H1 (cell line): ENCODE measurements at regions not wholly inside any gene's neighbourhood (a gene's known extent, or its start where the extent isn't known, plus 50 kb on each side); places are given as distances from the start of the nearest gene placed in this dataset.
A peak's percentile ranks its signal among the peaks of the same experiment; 100 is the strongest.

Experiments
- CTCF ChIA-PET: fragments of 300-600 bp; sonication (Branson Sonifier 250); formaldehyde crosslinking; loops from one replicate; lab custom pipeline; 2021; ENCODE audit not compliant: partially characterized antibody; lab: Charles Lee
- POLR2A ChIA-PET: fragments of 300-600 bp; sonication (Branson Sonifier 250); formaldehyde crosslinking; loops from one replicate; lab custom pipeline; 2021; ENCODE audit warnings: inconsistent platforms; ENCODE audit not compliant: partially characterized antibody; lab: Charles Lee
- DNase-seq, 2 experiments: peaks; one replicate each; pipeline versions ENCODE4 v3.0.0 to v3.0.0-alpha.2; 2010 to 2022; ENCODE audit warnings: low spot score in 2 of 2, low read depth in 1 of 2, mixed read lengths in 1 of 2
- FAIRE-seq: peaks from 2 replicates; lab custom pipeline; 2011; peaks lifted over from hg19 to GRCh38; lab: Jason Lieb, UNC
- H2AFZ ChIP-seq: 2 replicates; pipeline ENCODE4 v1.8.1; 2012; ENCODE audit warnings: low read length, inconsistent platforms
- H2AK5ac ChIP-seq: 2 replicates; pipeline ENCODE4 v1.6.1; 2013; ENCODE audit warnings: low read depth, low read length
- H2BK120ac ChIP-seq: replicated peaks from 2 replicates; pipeline ENCODE3; 2013; ENCODE audit warnings: low read depth, low read length, inconsistent platforms
- H2BK12ac ChIP-seq: 2 replicates; pipeline ENCODE4 v1.6.1; 2013; ENCODE audit warnings: low read depth, low read length
- H2BK15ac ChIP-seq: 2 replicates; pipeline ENCODE4 v1.6.1; 2013; ENCODE audit warnings: low read length
- H2BK20ac ChIP-seq: 2 replicates; pipeline ENCODE4 v1.6.1; 2013; ENCODE audit warnings: low read length
- H2BK5ac ChIP-seq: 2 replicates; pipeline ENCODE4 v1.6.1; 2013; ENCODE audit warnings: low read depth, low read length
- H3K14ac ChIP-seq: 2 replicates; pipeline ENCODE4 v1.6.1; 2013; ENCODE audit warnings: inconsistent platforms; ENCODE audit not compliant: insufficient read length
- H3K18ac ChIP-seq: 2 replicates; pipeline ENCODE4 v1.6.1; 2013; ENCODE audit warnings: low read length; ENCODE audit errors: extremely low read depth
- H3K23ac ChIP-seq: 2 replicates; pipeline ENCODE4 v1.6.1; 2013; ENCODE audit warnings: inconsistent platforms; ENCODE audit not compliant: insufficient read length
- H3K23me2 ChIP-seq: 2 replicates; pipeline ENCODE4 v1.6.1; 2013; ENCODE audit warnings: low read depth, low read length
- H3K27ac ChIP-seq: 2 replicates; pipeline ENCODE4 v1.6.1; 2011; ENCODE audit warnings: low read depth, low read length, inconsistent platforms
- H3K27me3 ChIP-seq, 4 experiments: replicated peaks in 1 of 4; 1 replicate in 1 of 4; 2 replicates in 3 of 4; pipeline versions ENCODE4 v1.6.1 to v1.8.1; 2011 to 2013; ENCODE audit warnings: low read length in 3 of 4, mild to moderate bottlenecking in 3 of 4, inconsistent platforms in 2 of 4, mixed read lengths in 2 of 4, moderate library complexity in 1 of 4; ENCODE audit not compliant: control insufficient read depth in 3 of 4, insufficient read depth in 3 of 4; ENCODE audit errors: extremely low read depth in 1 of 4
- H3K36me3 ChIP-seq, 4 experiments: 2 replicates each; pipeline versions ENCODE4 v1.6.1 to v1.8.1; 2011 to 2013; ENCODE audit warnings: mild to moderate bottlenecking in 4 of 4, low read length in 3 of 4, moderate library complexity in 2 of 4, control low read depth in 1 of 4, inconsistent platforms in 1 of 4; ENCODE audit not compliant: insufficient read depth in 4 of 4, control insufficient read depth in 2 of 4
- H3K4ac ChIP-seq: replicated peaks from 2 replicates; pipeline ENCODE3; 2013; ENCODE audit warnings: low read length, low read depth, mixed read lengths, inconsistent platforms; ENCODE audit not compliant: insufficient read length
- H3K4me1 ChIP-seq, 4 experiments: replicated peaks in 1 of 4; 1 replicate in 1 of 4; 2 replicates in 3 of 4; pipeline versions ENCODE4 v1.6.1 to v1.8.1; 2011 to 2013; ENCODE audit warnings: low read length in 3 of 4, inconsistent platforms in 2 of 4, mixed read lengths in 1 of 4; ENCODE audit not compliant: insufficient read depth in 4 of 4, control insufficient read depth in 3 of 4
- H3K4me2 ChIP-seq, 2 experiments: 2 replicates each; pipeline versions ENCODE4 v1.6.1 to v1.8.1; 2011 to 2013; ENCODE audit warnings: low read depth in 2 of 2, low read length in 2 of 2, control low read depth in 1 of 2, inconsistent platforms in 1 of 2, mild to moderate bottlenecking in 1 of 2; ENCODE audit not compliant: insufficient read depth in 1 of 2
- H3K4me3 ChIP-seq, 4 experiments: fragments of 200-600, 300-600 bp in 1 of 4; sonication (generic), shearing (Covaris generic), sonication (Bioruptor Twin) in 1 of 4; 2 replicates each; pipeline versions ENCODE4 v1.5.1 to v1.8.1; 2011 to 2016; ENCODE audit warnings: low read length in 4 of 4, low read depth in 3 of 4, control low read depth in 2 of 4, inconsistent platforms in 2 of 4, mild to moderate bottlenecking in 2 of 4, mixed read lengths in 1 of 4, moderate library complexity in 1 of 4; ENCODE audit not compliant: insufficient read depth in 2 of 4; ENCODE audit errors: extremely low read depth in 1 of 4
- H3K56ac ChIP-seq: replicated peaks from 2 replicates; pipeline ENCODE3; 2013; ENCODE audit warnings: low read depth, mild to moderate bottlenecking, mixed read lengths, low read length, inconsistent platforms; ENCODE audit not compliant: insufficient read length
- H3K79me1 ChIP-seq: 2 replicates; pipeline ENCODE4 v1.6.1; 2013; ENCODE audit warnings: low read depth, low read length, control low read depth
- H3K79me2 ChIP-seq, 2 experiments: 2 replicates each; pipeline versions ENCODE4 v1.6.1 to v1.8.1; 2012 to 2013; ENCODE audit warnings: low read length in 2 of 2, mild to moderate bottlenecking in 2 of 2, inconsistent platforms in 1 of 2; ENCODE audit not compliant: insufficient read depth in 2 of 2, control insufficient read depth in 1 of 2
- H3K9ac ChIP-seq, 4 experiments: replicated peaks in 1 of 4; 1 replicate in 1 of 4; 2 replicates in 3 of 4; pipeline versions ENCODE4 v1.6.1 to v1.8.1; 2011 to 2013; ENCODE audit warnings: low read depth in 3 of 4, low read length in 3 of 4, control low read depth in 2 of 4, mild to moderate bottlenecking in 2 of 4, moderate library complexity in 2 of 4, inconsistent platforms in 1 of 4; ENCODE audit errors: extremely low read depth in 1 of 4
- H3K9me3 ChIP-seq, 2 experiments: 2 replicates each; pipeline versions ENCODE4 v1.6.1 to v1.8.1; 2012 to 2013; ENCODE audit warnings: mild to moderate bottlenecking in 2 of 2, moderate library complexity in 2 of 2, control low read depth in 1 of 2, inconsistent platforms in 1 of 2, low read depth in 1 of 2, low read length in 1 of 2, mixed read lengths in 1 of 2; ENCODE audit not compliant: insufficient read depth in 2 of 2
- H4K20me1 ChIP-seq, 2 experiments: replicated peaks in 1 of 2; 2 replicates each; pipeline versions ENCODE3 to v1.8.1; 2011 to 2013; ENCODE audit warnings: inconsistent platforms in 2 of 2, low read length in 2 of 2, mild to moderate bottlenecking in 1 of 2; ENCODE audit not compliant: insufficient read depth in 2 of 2, control insufficient read depth in 1 of 2
- H4K5ac ChIP-seq: 2 replicates; pipeline ENCODE4 v1.6.1; 2013; ENCODE audit warnings: low read length, low read depth, mixed read lengths, inconsistent platforms; ENCODE audit not compliant: insufficient read length
- H4K8ac ChIP-seq: 2 replicates; pipeline ENCODE4 v1.8.0; 2013; ENCODE audit warnings: mild to moderate bottlenecking, moderate library complexity, low read length, inconsistent platforms; ENCODE audit not compliant: insufficient read depth; ENCODE audit errors: extremely low read depth
- H4K91ac ChIP-seq: replicated peaks from 2 replicates; pipeline ENCODE3; 2013; ENCODE audit warnings: low read length, mixed read lengths, inconsistent platforms; ENCODE audit not compliant: insufficient read length
- HDAC2 ChIP-seq, 2 experiments: fragments of 300-600 bp in 1 of 2; sonication (generic) in 1 of 2; IDR thresholded peaks; 2 replicates each; pipeline ENCODE4 v1.6.1; 2011 to 2012; ENCODE audit warnings: low read depth in 2 of 2, low read length in 2 of 2, mild to moderate bottlenecking in 2 of 2, moderate library complexity in 2 of 2, borderline replicate concordance in 1 of 2, inconsistent platforms in 1 of 2
- WGBS, 2 experiments: shearing (Covaris generic) in 1 of 2; methylation state at CpG; one replicate each; pipeline versions ENCODE4 v1.1.6 to v1.1.7; 2013 to 2015; ENCODE audit warnings: low lambda C conversion rate in 2 of 2, mixed read lengths in 2 of 2, inconsistent platforms in 1 of 2, low coverage in 1 of 2, missing lambda C conversion rate in 1 of 2; ENCODE audit not compliant: insufficient replicate concordance in 2 of 2, insufficient coverage in 1 of 2, insufficient read length in 1 of 2; ENCODE audit errors: extremely low coverage in 1 of 2, missing lambda C conversion rate in 1 of 2; 5-methylcytosine and 5-hydroxymethylcytosine counted together
- TF ChIP-seq, protein P1 (sequence below), 3 experiments: IDR thresholded peaks; 1 replicate in 2 of 3; 2 replicates in 1 of 3; pipeline versions ENCODE4 v1.5.1 to v1.6.1; 2011; ENCODE audit warnings: low read length in 3 of 3, mild to moderate bottlenecking in 3 of 3, inconsistent platforms in 2 of 3, low read depth in 1 of 3, moderate library complexity in 1 of 3; ENCODE audit not compliant: insufficient read depth in 1 of 3; ENCODE audit errors: control extremely low read depth in 1 of 3

GRCh38 chr16:85289760-85290625 lies 177.7 kb upstream of the CIBAR2 start:
- Histone ChIP-seq H3K9me3 (no peaks in the 10 kb centered on the region), H3K14ac (no peak overlapping the region), H3K9ac (no peak overlapping the region), H4K5ac (no peak overlapping the region), H3K23ac (no peak overlapping the region), H4K20me1 (peaks cover 3 to 9% of the 10 kb centered on the region in 2 experiments), H3K4me1 (peaks cover 0 to 12% (median under 1%) of the 10 kb centered on the region in 4 experiments; a peak in 4 of 7 replicates), H2BK15ac (no peak overlapping the region), H4K8ac (no peak overlapping the region), H3K79me1 (no peaks in the 10 kb centered on the region; the same call in 1 of the 2 replicates), H3K27me3 (no peaks in the 10 kb centered on the region), H3K56ac (no peak overlapping the region), H3K27ac (no peak overlapping the region), H2AK5ac (peak overlapping the region; percentile 82; the same call in 1 of the 2 replicates), H3K18ac (no peak overlapping the region), H3K4me2 (no peak overlapping the region), H3K79me2 (no peaks in the 10 kb centered on the region), H3K23me2 (0 out of 2 replicates have a peak, but pooled peaks cover 1% of the 10 kb centered on the region), H3K36me3 (no peaks in the 10 kb centered on the region), H3K4ac (no peak overlapping the region), H2BK5ac (no peak overlapping the region), H4K91ac (no peak overlapping the region), H2BK20ac (no peak overlapping the region), H3K4me3 (no peak overlapping the region), H2BK12ac (no peak overlapping the region; the same call in 1 of the 2 replicates), H2BK120ac (no peak overlapping the region), H2AFZ (no peak overlapping the region)
- 89% methylated on average over 20 of the region's 21 CpGs; no CpG with 5 or more reads in 1 of the 2 experiments for WGBS, 2 experiments
- ChIA-PET CTCF (interaction anchor here (1.2 to 15.8 kb wide), 12 partner anchors 10 to 426 kb away, joined by 3 to 165 read pairs (median 5); no protein-coding TSS in a partner anchor), POLR2A (no interaction called here)
- FAIRE-seq (no peak), DNase-seq (no peak)
- TF ChIP-seq, protein P1, sequence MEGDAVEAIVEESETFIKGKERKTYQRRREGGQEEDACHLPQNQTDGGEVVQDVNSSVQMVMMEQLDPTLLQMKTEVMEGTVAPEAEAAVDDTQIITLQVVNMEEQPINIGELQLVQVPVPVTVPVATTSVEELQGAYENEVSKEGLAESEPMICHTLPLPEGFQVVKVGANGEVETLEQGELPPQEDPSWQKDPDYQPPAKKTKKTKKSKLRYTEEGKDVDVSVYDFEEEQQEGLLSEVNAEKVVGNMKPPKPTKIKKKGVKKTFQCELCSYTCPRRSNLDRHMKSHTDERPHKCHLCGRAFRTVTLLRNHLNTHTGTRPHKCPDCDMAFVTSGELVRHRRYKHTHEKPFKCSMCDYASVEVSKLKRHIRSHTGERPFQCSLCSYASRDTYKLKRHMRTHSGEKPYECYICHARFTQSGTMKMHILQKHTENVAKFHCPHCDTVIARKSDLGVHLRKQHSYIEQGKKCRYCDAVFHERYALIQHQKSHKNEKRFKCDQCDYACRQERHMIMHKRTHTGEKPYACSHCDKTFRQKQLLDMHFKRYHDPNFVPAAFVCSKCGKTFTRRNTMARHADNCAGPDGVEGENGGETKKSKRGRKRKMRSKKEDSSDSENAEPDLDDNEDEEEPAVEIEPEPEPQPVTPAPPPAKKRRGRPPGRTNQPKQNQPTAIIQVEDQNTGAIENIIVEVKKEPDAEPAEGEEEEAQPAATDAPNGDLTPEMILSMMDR (IDR thresholded peaks at IDR 0.05; ENCODE audit: control extremely low read depth in 1 of 3, insufficient read depth in 1 of 3, low read depth in 1 of 3, low read length in 3 of 3): peak in 1 of 3 experiments; percentile 8; a peak in 1 of 4 replicates
- no peak for TF ChIP-seq HDAC2 (IDR thresholded peaks at IDR 0.05; ENCODE audit: borderline replicate concordance in 1 of 2, low read depth in 2 of 2, low read length in 2 of 2)
